ENCODE measurements at regions not wholly inside any gene's neighbourhood (a gene's known extent, or its start where the extent isn't known, plus 50 kb on each side); places are given as distances from the start of the nearest gene placed in this dataset.

GRCh38 chr2:71859211-71859847, 288.3 kb downstream of the CYP26B1 start:
- 88 to 93% methylated on average over 7 of the region's 7 CpGs for WGBS, 2 donors
- H3K27ac ChIP-seq: no peak overlapping the region
- DNase-seq (no peak), ATAC-seq (ENCODE audit: low FRiP score in 2 of 2) (no peak)
- TF ChIP-seq EP300 (IDR thresholded peaks at IDR 0.05) (no peak), CTCF (IDR thresholded peaks at IDR 0.05) (no peak), POLR2AphosphoS5 (IDR thresholded peaks at IDR 0.05) (no peak), POLR2A (IDR thresholded peaks at IDR 0.05) (no peak)
- H3K36me3 ChIP-seq: no peaks in the 10 kb centered on the region
- no peaks in the 10 kb centered on the region for H3K4me1 ChIP-seq
- H3K9me3 ChIP-seq: peaks cover 0 to 4% (median 0%) of the 10 kb centered on the region in 4 donors
- no peaks in the 10 kb centered on the region for H3K27me3 ChIP-seq
- no peak overlapping the region for H3K4me3 ChIP-seq

GRCh38 chr2:71858071-71858470, 289.6 kb downstream of the CYP26B1 start:
- ATAC-seq (ENCODE audit: low FRiP score in 2 of 2) (no peak), DNase-seq (no peak)
- H3K27me3 ChIP-seq: no peaks in the 10 kb centered on the region
- WGBS, 2 donors: 69 to 73% methylated on average over 4 of the region's 4 CpGs
- H3K4me1 ChIP-seq: no peaks in the 10 kb centered on the region
- no peaks in the 10 kb centered on the region for H3K36me3 ChIP-seq
- H3K27ac ChIP-seq: no peak overlapping the region
- TF ChIP-seq EP300 (IDR thresholded peaks at IDR 0.05) (no peak), CTCF (IDR thresholded peaks at IDR 0.05) (no peak), POLR2AphosphoS5 (IDR thresholded peaks at IDR 0.05) (no peak), POLR2A (IDR thresholded peaks at IDR 0.05) (no peak)
- peaks cover 0 to 4% (median 0%) of the 10 kb centered on the region in 4 donors for H3K9me3 ChIP-seq
- H3K4me3 ChIP-seq: no peak overlapping the region

- no peak overlapping the region for H3K4me3 ChIP-seq
- WGBS, 2 donors: 81 to 86% methylated on average over 6 of the region's 6 CpGs
- H3K27ac ChIP-seq: no peak overlapping the region
- no peaks in the 10 kb centered on the region for H3K4me1 ChIP-seq
- TF ChIP-seq POLR2AphosphoS5 (IDR thresholded peaks at IDR 0.05): no peak
- TF ChIP-seq POLR2A (IDR thresholded peaks at IDR 0.05): no peak
- TF ChIP-seq EP300 (IDR thresholded peaks at IDR 0.05): no peak
- no peak for TF ChIP-seq CTCF (IDR thresholded peaks at IDR 0.05)
- H3K27me3 ChIP-seq: no peaks in the 10 kb centered on the region
- ATAC-seq (ENCODE audit: low FRiP score in 2 of 2): no peak
- no peaks in the 10 kb centered on the region for H3K36me3 ChIP-seq
- H3K9me3 ChIP-seq: peaks cover 0 to 4% (median 0%) of the 10 kb centered on the region in 4 donors
- DNase-seq: no peak
These were observed 290.0 kb downstream of the CYP26B1 start for GRCh38 chr2:71857636-71858035.

GRCh38 chr2:71856773-71857525, 290.7 kb downstream of the CYP26B1 start:
- peaks cover 0 to 4% (median 0%) of the 10 kb centered on the region in 4 donors for H3K9me3 ChIP-seq
- ATAC-seq (ENCODE audit: low FRiP score in 2 of 2) (no peak), DNase-seq (no peak)
- no peaks in the 10 kb centered on the region for H3K36me3 ChIP-seq
- H3K4me3 ChIP-seq: no peak overlapping the region
- TF ChIP-seq POLR2AphosphoS5 (IDR thresholded peaks at IDR 0.05): no peak
- no peak for TF ChIP-seq POLR2A (IDR thresholded peaks at IDR 0.05)
- no peak for TF ChIP-seq CTCF (IDR thresholded peaks at IDR 0.05)
- H3K27me3 ChIP-seq: no peaks in the 10 kb centered on the region
- WGBS, 2 donors: 80 to 86% methylated on average over 10 of the region's 10 CpGs
- H3K4me1 ChIP-seq: peaks cover 0 to 6% (median under 1%) of the 10 kb centered on the region in 4 donors
- no peak overlapping the region for H3K27ac ChIP-seq
